ENCODE measurements at regions not wholly inside any gene's neighbourhood (a gene's known extent, or its start where the extent isn't known, plus 50 kb on each side); places are given as distances from the start of the nearest gene placed in this dataset.

GRCh38 chr12:65643595-65644386, 180.5 kb upstream of the HMGA2 start (continued):
- TF ChIP-seq E4F1 (CRISPR knock-in tag; IDR thresholded peaks at IDR 0.05; ENCODE audit: borderline replicate concordance) (no peak; the same call in 1 of the 2 replicates), CUX1 (CRISPR knock-in tag; IDR thresholded peaks at IDR 0.05) (0 out of 2 replicates have a peak, but pooled peaks have one; percentile 36), ZNF212 (CRISPR knock-in tag; IDR thresholded peaks at IDR 0.05) (no peak), HDAC1 (IDR thresholded peaks at IDR 0.05) (no peak), CCNT2 (IDR thresholded peaks at IDR 0.05; ENCODE audit: borderline replicate concordance, extremely low read depth, insufficient read length, low read depth, low read length) (no peak), BRF1 (IDR thresholded peaks at IDR 0.05; ENCODE audit: borderline replicate concordance, extremely low read depth, insufficient read length) (no peak), SRF (CRISPR knock-in tag; IDR thresholded peaks at IDR 0.05) (peak in 1 of 2 experiments; percentile 81; a peak in 2 of 4 replicates), NONO (IDR thresholded peaks at IDR 0.05; ENCODE audit: low read depth in 2 of 2, low read length in 1 of 2) (no peak), ELF2 (CRISPR knock-in tag; IDR thresholded peaks at IDR 0.05) (no peak), POLR3G (IDR thresholded peaks at IDR 0.05; ENCODE audit: extremely low read depth, insufficient read length, insufficient replicate concordance) (no peak), RB1 (IDR thresholded peaks at IDR 0.05; ENCODE audit: low read depth) (no peak), FOXO4 (CRISPR knock-in tag; IDR thresholded peaks at IDR 0.05) (peak; percentile 90), PML (IDR thresholded peaks at IDR 0.05; ENCODE audit: low read length) (no peak), TARDBP (IDR thresholded peaks at IDR 0.05) (no peak), SREBF2 (CRISPR knock-in tag; IDR thresholded peaks at IDR 0.05) (no peak), SMARCC2 (IDR thresholded peaks at IDR 0.05; ENCODE audit: low read depth) (no peak), ZNF830 (CRISPR knock-in tag; IDR thresholded peaks at IDR 0.05) (no peak), SAP30 (IDR thresholded peaks at IDR 0.05; ENCODE audit: borderline replicate concordance, insufficient read depth, low read depth, low read length, poor library complexity, severe bottlenecking) (no peak), CSDE1 (IDR thresholded peaks at IDR 0.05) (no peak)
